ENCODE measurements at regions not wholly inside any gene's neighbourhood (a gene's known extent, or its start where the extent isn't known, plus 50 kb on each side); places are given as distances from the start of the nearest gene placed in this dataset.

DNA sequence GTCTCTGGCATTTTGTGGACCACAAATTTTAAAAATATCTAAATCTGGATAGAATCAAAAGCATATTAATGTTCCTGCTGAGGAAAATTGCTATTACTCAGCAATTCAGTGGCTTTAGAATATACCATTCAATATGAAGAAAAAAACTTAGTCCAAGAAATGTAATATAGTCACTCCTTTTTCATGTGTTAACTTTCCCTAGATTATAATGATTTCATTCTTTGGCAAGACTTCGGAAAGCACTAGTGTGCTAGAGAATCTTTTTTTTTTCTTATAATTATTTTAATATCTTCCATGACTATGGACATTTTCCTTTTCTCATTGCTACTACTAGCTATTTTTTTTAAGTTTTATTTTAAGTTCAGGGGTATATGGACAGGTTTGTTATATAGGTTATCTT lies 102.4 kb upstream of the FAM174A start:
- DNase-seq (no peak), ATAC-seq (no peak)
- TF ChIP-seq POLR2A (IDR thresholded peaks at IDR 0.05) (no peak), CTCF (IDR thresholded peaks at IDR 0.05) (no peak)
- Histone ChIP-seq H3K27ac (no peak overlapping the region), H3K9me3 (no peaks in the 10 kb centered on the region), H3K4me3 (no peak overlapping the region), H3K27me3 (no peaks in the 10 kb centered on the region), H3K36me3 (no peaks in the 10 kb centered on the region), H3K4me1 (no peaks in the 10 kb centered on the region)
- intact Hi-C loops (cut with DNase I), result no loop called here
- 90% methylated on average over 1 of the region's 1 CpG for WGBS (ENCODE audit: insufficient coverage, low coverage, low lambda C conversion rate, missing lambda C conversion rate)

DNA sequence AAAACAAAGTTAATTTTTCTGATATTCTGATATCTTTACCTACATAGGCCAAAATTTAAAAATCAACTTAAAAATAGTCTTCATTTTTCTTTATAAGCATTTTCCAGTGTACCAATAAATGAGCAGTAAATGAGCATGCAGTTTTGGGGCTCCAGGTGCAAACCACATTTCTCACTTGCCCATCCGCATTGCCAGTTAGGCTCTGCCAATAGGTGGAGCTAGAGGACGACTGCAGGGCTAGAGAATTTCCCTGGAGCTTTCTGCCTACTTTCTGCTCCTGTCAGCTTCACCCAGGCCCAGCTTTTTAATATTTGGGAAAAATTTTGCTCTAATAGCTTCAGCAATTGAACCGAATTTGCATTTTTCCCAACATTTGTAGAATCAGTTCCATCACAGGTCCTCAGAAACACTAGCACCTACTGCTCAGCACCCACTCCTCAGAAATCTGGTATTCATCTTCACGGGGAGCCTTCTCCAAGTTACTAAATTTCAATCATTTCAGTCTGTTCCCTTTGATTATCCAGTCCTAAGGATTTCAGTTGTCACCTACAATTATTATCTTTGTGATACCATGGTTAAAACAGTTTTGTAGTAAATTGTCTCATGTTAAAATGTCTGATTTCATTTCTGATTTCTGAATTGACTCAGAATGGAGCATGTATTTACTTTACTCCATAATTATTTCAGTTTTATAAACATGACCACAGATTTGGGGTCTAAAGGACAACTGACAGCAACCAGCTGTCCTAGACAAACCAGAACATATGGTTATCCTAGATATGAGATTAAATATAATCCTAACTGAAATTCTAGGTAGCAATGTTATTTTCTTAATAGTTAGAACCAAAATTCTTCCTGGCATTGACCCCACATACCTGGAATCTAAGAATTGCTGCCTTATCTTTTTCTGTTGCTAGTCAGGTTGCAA lies 104.6 kb upstream of the FAM174A start:
- WGBS (ENCODE audit: insufficient coverage, low coverage, low lambda C conversion rate, missing lambda C conversion rate), result 27% methylated on average over 4 of the region's 4 CpGs
- DNase-seq, result peak; percentile 46 to 57 (median 53)
- no peaks in the 10 kb centered on the region for H3K4me1 ChIP-seq

DNA sequence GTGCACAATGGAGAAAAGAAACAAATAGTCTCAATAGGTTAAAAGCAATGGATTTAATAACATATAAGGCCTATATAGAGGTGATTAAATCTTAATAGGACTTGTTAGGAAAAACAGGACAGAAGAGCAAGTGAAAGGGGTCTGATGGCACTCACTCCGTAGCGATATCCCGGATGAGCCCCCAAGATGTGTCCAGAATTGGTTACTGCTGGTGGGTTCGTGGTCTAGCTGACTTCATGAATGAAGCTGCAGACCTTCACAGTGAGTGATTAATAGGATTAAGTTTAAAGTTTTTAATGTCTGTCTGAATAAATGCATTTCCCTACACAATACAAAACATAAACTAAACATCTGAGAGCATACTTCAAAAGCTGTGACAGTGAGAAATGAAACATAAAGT lies 110.4 kb upstream of the FAM174A start:
- H3K4me1 ChIP-seq, result no peaks in the 10 kb centered on the region
- WGBS (ENCODE audit: insufficient coverage, low coverage, low lambda C conversion rate, missing lambda C conversion rate), result 100% methylated on average over 4 of the region's 4 CpGs
- no peak for TF ChIP-seq POLR2A (IDR thresholded peaks at IDR 0.05)
- TF ChIP-seq CTCF (IDR thresholded peaks at IDR 0.05), result no peak
- H3K4me3 ChIP-seq, result no peak overlapping the region
- no peak for ATAC-seq
- H3K27me3 ChIP-seq, result no peaks in the 10 kb centered on the region
- H3K9me3 ChIP-seq, result no peaks in the 10 kb centered on the region
- H3K36me3 ChIP-seq, result no peaks in the 10 kb centered on the region
- H3K27ac ChIP-seq, result no peak overlapping the region
- DNase-seq, result no peak
- intact Hi-C loops (cut with DNase I), result no loop called here

More for the DNA sequence above, 104.6 kb upstream of the FAM174A start:
- TF ChIP-seq CTCF (IDR thresholded peaks at IDR 0.05) (peak; percentile 54 to 96 (median 92)), POLR2A (IDR thresholded peaks at IDR 0.05) (no peak)
- Histone ChIP-seq H3K27me3 (no peaks in the 10 kb centered on the region), H3K4me3 (no peak overlapping the region), H3K27ac (no peak overlapping the region), H3K9me3 (no peaks in the 10 kb centered on the region), H3K36me3 (no peaks in the 10 kb centered on the region)
- peak; percentile 79 to 92 (median 84) for ATAC-seq
- intact Hi-C loops (cut with DNase I), result no loop called here

DNA sequence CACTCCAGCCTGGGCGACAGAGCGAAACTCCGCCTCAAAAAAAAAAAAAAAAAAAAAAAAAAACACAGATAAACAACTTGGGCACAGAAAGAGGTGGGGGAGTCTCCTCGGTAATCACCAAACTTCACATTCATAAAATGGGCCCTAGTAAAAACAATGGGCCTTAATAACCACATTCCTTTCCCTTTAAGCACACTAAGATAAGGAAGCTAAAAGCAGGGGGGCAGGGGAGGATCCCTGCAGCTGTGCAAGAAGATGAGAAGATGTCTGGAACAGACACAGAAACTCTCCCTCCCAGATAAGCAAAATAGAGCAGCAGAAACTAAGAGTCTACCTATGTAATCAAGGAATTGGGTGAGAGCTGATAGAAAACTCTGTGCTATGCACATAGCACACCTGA lies 111.2 kb upstream of the FAM174A start:
- ATAC-seq (no peak), DNase-seq (no peak)
- Histone ChIP-seq H3K36me3 (no peaks in the 10 kb centered on the region), H3K9me3 (no peaks in the 10 kb centered on the region), H3K27ac (no peak overlapping the region), H3K27me3 (no peaks in the 10 kb centered on the region), H3K4me3 (no peak overlapping the region), H3K4me1 (no peaks in the 10 kb centered on the region)
- TF ChIP-seq CTCF (IDR thresholded peaks at IDR 0.05), result no peak
- TF ChIP-seq POLR2A (IDR thresholded peaks at IDR 0.05), result no peak
- intact Hi-C loops (cut with DNase I), result no loop called here
- WGBS (ENCODE audit: insufficient coverage, low coverage, low lambda C conversion rate, missing lambda C conversion rate), result 100% methylated on average over 1 of the region's 4 CpGs
